K562 (cell line): ENCODE measurements at regions not wholly inside any gene's neighbourhood (a gene's known extent, or its start where the extent isn't known, plus 50 kb on each side); places are given as distances from the start of the nearest gene placed in this dataset.

Source experiments
- ATAC-seq: fragments of 200-7000 bp; cut with Tn5 transposase; 3 replicates; pipeline ENCODE4 v1.9.1; 2020; ENCODE audit warnings: moderate library complexity
- BruUV-seq: library from RNA; stranded (reverse); fragments of 400-500 nt; replicated peaks from 2 replicates; lab custom pipeline; 2021; lab: Mats Ljungman, UMichigan
- CTCF ChIA-PET: fragments of 300-600 bp; formaldehyde crosslinking; extraction: SDS; loops from one replicate; lab custom pipeline; 2021; ENCODE audit warnings: low intra/inter-chr PET ratio; lab: Yijun Ruan, JAX
- POLR2A ChIA-PET: fragments of 300-600, 350-650 bp; sonication (Branson Sonifier 250); formaldehyde crosslinking; extraction: SDS; loops from one replicate; lab custom pipeline; 2021; ENCODE audit warnings: antibody characterized with exemption, inconsistent platforms; lab: Yijun Ruan, JAX
- DNase-seq, 4 experiments: peaks; one replicate each; pipeline versions ENCODE4 v3.0.0 to v3.0.0-alpha.2; 2011 to 2018; ENCODE audit warnings: low spot score in 3 of 4, mixed read lengths in 3 of 4; ENCODE audit errors: extremely low read depth in 1 of 4
- FAIRE-seq: peaks from 2 replicates; lab custom pipeline; 2011; peaks lifted over from hg19 to GRCh38; lab: Jason Lieb, UNC
- H2AFZ ChIP-seq: 2 replicates; pipeline ENCODE4 v1.6.0; 2011; ENCODE audit warnings: low read depth, low read length, control low read depth, inconsistent platforms
- H3K27ac ChIP-seq: fragments of 200-600 bp; 3 replicates; pipeline ENCODE4 v1.8.0; 2011; ENCODE audit warnings: low read depth, mild to moderate bottlenecking, control low read depth, inconsistent platforms, low read length, moderate library complexity, mixed read lengths; ENCODE audit errors: extremely low read depth
- H3K27me3 ChIP-seq, 2 experiments: fragments of 300-600 bp in 1 of 2; 2 replicates in 1 of 2; 3 replicates in 1 of 2; pipeline versions ENCODE4 v1.6.0 to v1.8.0; 2011; ENCODE audit warnings: inconsistent platforms in 2 of 2, low read length in 2 of 2, mild to moderate bottlenecking in 1 of 2, mixed read lengths in 1 of 2, moderate library complexity in 1 of 2; ENCODE audit not compliant: control insufficient read depth in 2 of 2, insufficient read depth in 2 of 2
- H3K36me3 ChIP-seq: fragments of 300-600 bp; 3 replicates; pipeline ENCODE4 v1.8.0; 2011; ENCODE audit warnings: mild to moderate bottlenecking, low read length, inconsistent platforms; ENCODE audit not compliant: control insufficient read depth, insufficient read depth
- H3K4me1 ChIP-seq, 2 experiments: fragments of 200-600 bp in 1 of 2; replicated peaks in 1 of 2; 2 replicates in 1 of 2; 3 replicates in 1 of 2; pipeline versions ENCODE4 v1.5.1 to v1.8.0; 2011; ENCODE audit warnings: inconsistent platforms in 2 of 2, low read length in 2 of 2, mild to moderate bottlenecking in 1 of 2, mixed read lengths in 1 of 2, moderate library complexity in 1 of 2; ENCODE audit not compliant: control insufficient read depth in 2 of 2, insufficient read depth in 2 of 2
- H3K4me2 ChIP-seq: 2 replicates; pipeline ENCODE4 v1.6.1; 2011; ENCODE audit warnings: low read length, control low read depth, inconsistent platforms, mixed read lengths; ENCODE audit not compliant: insufficient read depth
- H3K4me3 ChIP-seq: fragments of 200-600 bp; sonication (generic), shearing (Covaris generic); 2 replicates; pipeline ENCODE4 v1.5.1; 2016; ENCODE audit warnings: control low read depth, inconsistent platforms
- H3K79me2 ChIP-seq: fragments of 200-600 bp; 3 replicates; pipeline ENCODE4 v1.8.0; 2011; ENCODE audit warnings: low read length, inconsistent platforms; ENCODE audit not compliant: control insufficient read depth, insufficient read depth
- H3K9ac ChIP-seq, 2 experiments: 2 replicates each; pipeline versions ENCODE4 v1.6.0 to v1.6.1; 2011; ENCODE audit warnings: low read depth in 2 of 2, low read length in 2 of 2, control low read depth in 1 of 2, inconsistent platforms in 1 of 2, mild to moderate bottlenecking in 1 of 2, mixed read lengths in 1 of 2; ENCODE audit not compliant: insufficient read depth in 1 of 2
- H3K9me1 ChIP-seq: one replicate; pipeline ENCODE4 v1.6.0; 2011; ENCODE audit warnings: inconsistent platforms, mild to moderate bottlenecking, low read length, moderate library complexity; ENCODE audit not compliant: control insufficient read depth, insufficient read depth
- H3K9me3 ChIP-seq: replicated peaks from 2 replicates; pipeline ENCODE4 v1.5.1; 2011; ENCODE audit warnings: low read depth, low read length, inconsistent platforms; ENCODE audit not compliant: control insufficient read depth, insufficient read depth
- H4K20me1 ChIP-seq: replicated peaks from 2 replicates; pipeline ENCODE4 v1.6.1; 2011; ENCODE audit warnings: low read length, inconsistent platforms, mixed read lengths; ENCODE audit not compliant: control insufficient read depth, insufficient read depth
- ATF1 ChIP-seq, 2 experiments: fragments of 450-650 bp in 1 of 2; IDR thresholded peaks; 2 replicates each; pipeline ENCODE4 v1.6.1; 2016; ENCODE audit warnings: missing compliant biosample characterization in 1 of 2, missing genetic modification characterization in 1 of 2
- BHLHE40 ChIP-seq: IDR thresholded peaks from 2 replicates; pipeline ENCODE4 v1.6.1; 2011; ENCODE audit warnings: low read length, improper control_type of control experiment
- BRD9 ChIP-seq: fragments of 450-650 bp; IDR thresholded peaks from 2 replicates; pipeline ENCODE4 v1.6.1; 2018; ENCODE audit warnings: low read depth; ENCODE audit not compliant: partially characterized antibody
- BRF1 ChIP-seq: IDR thresholded peaks from 3 replicates; pipeline ENCODE4 v1.6.1; 2011; ENCODE audit warnings: borderline replicate concordance, mild to moderate bottlenecking; ENCODE audit not compliant: insufficient read length; ENCODE audit errors: extremely low read depth
- E2F5 ChIP-seq: sonication (generic); formaldehyde crosslinking; IDR thresholded peaks from 2 replicates; pipeline ENCODE4 v1.8.0; 2022; ENCODE audit warnings: mild to moderate bottlenecking, missing genetic modification reagents
- ILF3 ChIP-seq: fragments of 450-650 bp; IDR thresholded peaks from 2 replicates; pipeline ENCODE4 v1.6.1; 2018; ENCODE audit warnings: antibody characterized with exemption, mild to moderate bottlenecking, moderate library complexity, borderline replicate concordance
- LARP7 ChIP-seq: fragments of 450-650 bp; IDR thresholded peaks from 2 replicates; pipeline ENCODE4 v1.6.1; 2016
- LEF1 ChIP-seq: fragments of 450-650 bp; IDR thresholded peaks from 2 replicates; pipeline ENCODE4 v1.6.1; 2016; ENCODE audit warnings: mild to moderate bottlenecking
- MCM2 ChIP-seq: fragments of 450-650 bp; IDR thresholded peaks from 2 replicates; pipeline ENCODE4 v1.6.1; 2017; ENCODE audit warnings: low read depth, mild to moderate bottlenecking
- NR0B1 ChIP-seq: fragments of 450-650 bp; IDR thresholded peaks from one replicate; pipeline ENCODE4 v1.6.1; 2018; ENCODE audit warnings: mild to moderate bottlenecking, moderate library complexity; ENCODE audit not compliant: partially characterized antibody
- NR3C1 ChIP-seq: sonication (generic); formaldehyde crosslinking; IDR thresholded peaks from 2 replicates; pipeline ENCODE4 v1.8.1; 2022; ENCODE audit warnings: missing genetic modification reagents
- SAP30 ChIP-seq: fragments of 200-600 bp; sonication (generic); IDR thresholded peaks from 2 replicates; pipeline ENCODE4 v1.6.1; 2012; ENCODE audit warnings: borderline replicate concordance, low read depth, mild to moderate bottlenecking, moderate library complexity, low read length, control low read depth, inconsistent platforms; ENCODE audit not compliant: insufficient read depth, poor library complexity, severe bottlenecking
- ZNF143 ChIP-seq: sonication (generic); formaldehyde crosslinking; IDR thresholded peaks from 2 replicates; pipeline ENCODE4 v1.9.0; 2022; ENCODE audit warnings: mild to moderate bottlenecking, missing genetic modification reagents
- WGBS: fragments of 100-300 bp; shearing (Covaris generic); methylation state at CpG from one replicate; pipeline ENCODE4 v1.1.6; 2016; ENCODE audit warnings: low coverage, mixed read lengths; ENCODE audit not compliant: insufficient coverage; ENCODE audit errors: missing lambda C conversion rate; 5-methylcytosine and 5-hydroxymethylcytosine counted together
- in situ Hi-C: fragments of 300-500 bp; cut with MboI; formaldehyde crosslinking; loops from 4 replicates; pipeline ENCODE4 v1.15.0; 2018; ENCODE audit warnings: inconsistent platforms, mixed read lengths
- intact Hi-C: fragments of 100-400 bp; cut with micrococcal nuclease; formaldehyde crosslinking; loops from 2 replicates; pipeline ENCODE4 v1.14.2; 2022
- TF ChIP-seq, protein P1 (sequence below): fragments of 450-650 bp; IDR thresholded peaks from 2 replicates; pipeline ENCODE4 v1.6.1; 2018; ENCODE audit warnings: mild to moderate bottlenecking, low read depth; ENCODE audit not compliant: partially characterized antibody

GRCh38 chr13:70457474-70457873, 349.2 kb upstream of the KLHL1 start:
- ChIA-PET POLR2A (no interaction called here), CTCF (no interaction called here)
- Histone ChIP-seq H3K79me2 (no peaks in the 10 kb centered on the region), H3K9ac (no peak overlapping the region), H3K4me1 (no peaks in the 10 kb centered on the region), H4K20me1 (no peaks in the 10 kb centered on the region), H3K27me3 (no peaks in the 10 kb centered on the region), H3K9me3 (no peaks in the 10 kb centered on the region), H3K27ac (no peak overlapping the region), H3K9me1 (no peaks in the 10 kb centered on the region), H3K4me3 (no peak overlapping the region), H2AFZ (no peak overlapping the region), H3K36me3 (no peaks in the 10 kb centered on the region), H3K4me2 (no peak overlapping the region)
- TF ChIP-seq NR0B1 (no peak), LARP7 (no peak), ZNF143 (CRISPR knock-in tag) (no peak)
- no peak for ATAC-seq
- in situ Hi-C loops = no loop called here
- no peak for DNase-seq
- intact Hi-C loops = no loop called here
- FAIRE-seq = no peak
- no TSS peak for BruUV-seq
- WGBS = 0% methylated on average over 1 of the region's 1 CpG

- in situ Hi-C loops (no loop called here), intact Hi-C loops (no loop called here)
- no TSS peak for BruUV-seq
- DNase-seq = no peak
- no peak overlapping the region for H3K4me3 ChIP-seq
- 0% methylated on average over 2 of the region's 2 CpGs for WGBS
- POLR2A ChIA-PET = no interaction called here
- H3K4me1 ChIP-seq = no peaks in the 10 kb centered on the region
- no peaks in the 10 kb centered on the region for H3K79me2 ChIP-seq
- FAIRE-seq = no peak
- no peak overlapping the region for H3K9ac ChIP-seq
- no peak for ATAC-seq
- no peaks in the 10 kb centered on the region for H3K9me1 ChIP-seq
- CTCF ChIA-PET = no interaction called here
- H3K27me3 ChIP-seq = no peaks in the 10 kb centered on the region
- no peak overlapping the region for H3K4me2 ChIP-seq
- no peaks in the 10 kb centered on the region for H4K20me1 ChIP-seq
- no peak overlapping the region for H2AFZ ChIP-seq
- H3K9me3 ChIP-seq = no peaks in the 10 kb centered on the region
- H3K36me3 ChIP-seq = no peaks in the 10 kb centered on the region
- no peak overlapping the region for H3K27ac ChIP-seq
- TF ChIP-seq BRD9 (no peak), NR3C1 (CRISPR knock-in tag) (no peak), MCM2 (no peak), SAP30 (no peak), BHLHE40 (no peak), ILF3 (no peak), BRF1 (no peak), E2F5 (no peak), LEF1 (no peak), ATF1 (CRISPR knock-in tag; IDR thresholded peaks at IDR 0.05) (no peak), ATF1 (tag; IDR thresholded peaks at IDR 0.05) (no peak)
- TF ChIP-seq, protein P1, sequence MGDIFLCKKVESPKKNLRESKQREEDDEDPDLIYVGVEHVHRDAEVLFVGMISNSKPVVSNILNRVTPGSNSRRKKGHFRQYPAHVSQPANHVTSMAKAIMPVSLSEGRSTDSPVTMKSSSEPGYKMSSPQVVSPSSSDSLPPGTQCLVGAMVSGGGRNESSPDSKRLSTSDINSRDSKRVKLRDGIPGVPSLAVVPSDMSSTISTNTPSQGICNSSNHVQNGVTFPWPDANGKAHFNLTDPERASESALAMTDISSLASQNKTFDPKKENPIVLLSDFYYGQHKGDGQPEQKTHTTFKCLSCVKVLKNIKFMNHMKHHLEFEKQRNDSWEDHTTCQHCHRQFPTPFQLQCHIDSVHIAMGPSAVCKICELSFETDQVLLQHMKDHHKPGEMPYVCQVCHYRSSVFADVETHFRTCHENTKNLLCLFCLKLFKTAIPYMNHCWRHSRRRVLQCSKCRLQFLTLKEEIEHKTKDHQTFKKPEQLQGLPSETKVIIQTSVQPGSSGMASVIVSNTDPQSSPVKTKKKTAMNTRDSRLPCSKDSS = no peak
Measured at GRCh38 chr13:70448820-70449219, 340.6 kb upstream of the KLHL1 start.
